HG03066 (cell line): ENCODE measurements at regions not wholly inside any gene's neighbourhood (a gene's known extent, or its start where the extent isn't known, plus 50 kb on each side); places are given as distances from the start of the nearest gene placed in this dataset.

Experiments used
- ATAC-seq: cut with Tn5 transposase; IDR thresholded peaks from one replicate; pipeline ENCODE4 v1.9.1; 2021; ENCODE audit warnings: low read depth; ENCODE audit not compliant: unreplicated experiment

DNA sequence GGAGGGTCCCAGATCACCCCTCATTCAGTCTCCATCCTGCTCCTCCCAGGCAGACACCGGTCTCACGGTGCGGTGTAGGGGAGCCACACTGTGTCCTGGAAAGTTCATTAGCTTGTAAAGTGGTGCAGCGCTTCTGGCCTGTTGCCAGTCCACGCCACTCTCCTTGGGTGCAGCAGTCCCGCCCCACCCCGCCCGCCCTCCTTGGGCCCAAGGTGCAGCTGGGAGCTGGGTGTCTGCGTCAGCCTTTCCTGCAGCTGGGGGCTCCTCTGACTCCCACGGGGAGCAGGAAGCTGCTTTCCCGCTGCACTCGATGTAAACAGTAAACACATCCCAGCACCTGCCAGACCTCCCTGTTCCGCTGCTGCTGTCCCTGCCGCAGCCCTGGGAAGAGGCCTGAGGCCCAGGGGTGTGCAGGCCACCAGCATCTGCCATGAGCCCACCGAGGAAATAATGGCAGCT is 53.8 kb upstream of the ASB18 start:
- no peak for ATAC-seq

DNA sequence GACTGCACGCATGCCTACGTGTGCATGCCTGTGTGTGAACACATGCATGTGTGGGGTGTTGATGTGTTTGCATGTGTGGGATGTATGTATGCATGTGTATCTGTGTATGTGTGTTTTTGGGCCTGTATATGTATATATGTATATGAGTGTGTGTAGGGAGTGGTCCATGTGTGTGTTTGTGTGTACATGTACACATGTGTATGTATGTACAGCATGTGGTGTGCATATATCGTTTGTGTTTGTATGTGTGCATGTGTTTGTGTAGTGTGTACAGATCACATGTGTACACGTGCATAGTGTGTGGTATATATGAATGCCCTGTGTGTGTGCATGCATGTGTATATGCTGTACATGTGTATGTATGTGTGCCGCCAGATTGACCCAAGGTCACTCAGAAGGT is 54.2 kb upstream of the ASB18 start:
- no peak for ATAC-seq

DNA sequence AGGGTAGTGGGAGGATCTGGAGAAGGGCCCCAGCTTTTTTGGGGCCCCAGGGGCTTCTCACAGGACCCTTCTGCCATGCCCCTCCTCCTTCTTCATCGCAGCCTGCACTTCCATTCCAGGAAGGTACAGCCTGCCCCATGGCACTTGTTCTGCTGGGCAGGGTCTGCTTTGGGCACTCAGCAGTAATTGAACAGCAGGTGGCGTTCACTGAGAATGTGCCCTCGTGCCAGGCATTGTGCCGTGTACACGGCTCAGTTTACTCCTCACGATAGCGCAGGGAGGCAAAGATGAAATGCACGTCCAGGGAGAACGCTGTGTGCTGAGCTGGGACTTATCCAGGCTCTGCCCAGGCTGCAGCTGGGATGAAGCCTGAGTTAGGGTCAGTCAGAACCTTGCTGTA is 54.8 kb upstream of the ASB18 start:
- no peak for ATAC-seq

DNA sequence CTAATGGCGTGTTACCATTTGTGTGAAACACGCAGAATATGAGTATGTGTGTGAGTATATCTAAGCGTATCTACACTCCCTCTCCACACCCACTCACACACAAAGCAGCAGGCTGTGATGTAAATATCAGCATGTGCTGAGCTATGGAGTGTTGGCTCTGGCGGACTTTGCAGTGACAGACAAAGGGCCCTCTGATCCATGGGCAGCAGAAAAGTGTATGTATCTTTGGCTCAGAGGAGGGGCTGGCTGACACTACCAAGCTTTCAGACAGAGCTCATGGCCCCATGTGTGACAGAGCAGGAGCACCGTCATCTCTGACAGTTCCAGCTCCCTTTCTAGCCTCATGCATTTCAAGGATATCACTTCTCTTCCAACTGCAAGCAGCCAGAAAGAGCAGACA is 57.2 kb upstream of the ASB18 start:
- ATAC-seq = no peak

DNA sequence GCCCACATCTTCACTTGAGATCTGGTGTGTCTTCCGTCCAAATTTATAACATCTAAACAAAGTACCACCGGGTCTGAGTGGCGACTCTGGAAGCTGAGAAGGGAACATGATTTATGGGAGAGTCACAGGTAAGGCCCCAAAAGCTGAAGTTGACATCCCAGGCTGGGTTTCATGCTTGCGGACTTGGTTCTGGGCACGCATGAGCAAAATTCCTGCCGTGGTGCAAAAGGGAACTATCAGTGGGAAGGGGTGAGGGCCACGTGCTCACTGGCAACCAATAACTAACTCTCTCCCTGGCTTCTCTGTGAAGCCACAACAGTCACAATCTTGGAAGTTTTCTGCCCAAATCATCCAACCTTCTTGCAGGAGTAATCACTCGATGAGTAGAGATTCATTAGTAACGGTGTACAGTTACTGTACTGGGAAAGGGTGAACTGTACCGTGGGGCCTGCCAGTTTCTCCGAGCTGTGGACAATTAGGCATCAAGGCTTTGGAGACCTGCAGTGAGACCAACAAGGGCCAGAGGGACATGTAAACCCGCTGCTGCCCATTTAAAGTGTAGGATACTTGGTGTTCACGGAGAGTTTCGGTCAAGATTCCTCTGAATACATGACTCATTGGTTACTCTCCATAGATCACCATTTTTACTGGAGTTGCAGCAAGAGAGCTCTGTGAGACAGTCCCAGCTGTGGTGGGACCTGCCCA is 69.4 kb upstream of the ASB18 start:
- no peak for ATAC-seq

DNA sequence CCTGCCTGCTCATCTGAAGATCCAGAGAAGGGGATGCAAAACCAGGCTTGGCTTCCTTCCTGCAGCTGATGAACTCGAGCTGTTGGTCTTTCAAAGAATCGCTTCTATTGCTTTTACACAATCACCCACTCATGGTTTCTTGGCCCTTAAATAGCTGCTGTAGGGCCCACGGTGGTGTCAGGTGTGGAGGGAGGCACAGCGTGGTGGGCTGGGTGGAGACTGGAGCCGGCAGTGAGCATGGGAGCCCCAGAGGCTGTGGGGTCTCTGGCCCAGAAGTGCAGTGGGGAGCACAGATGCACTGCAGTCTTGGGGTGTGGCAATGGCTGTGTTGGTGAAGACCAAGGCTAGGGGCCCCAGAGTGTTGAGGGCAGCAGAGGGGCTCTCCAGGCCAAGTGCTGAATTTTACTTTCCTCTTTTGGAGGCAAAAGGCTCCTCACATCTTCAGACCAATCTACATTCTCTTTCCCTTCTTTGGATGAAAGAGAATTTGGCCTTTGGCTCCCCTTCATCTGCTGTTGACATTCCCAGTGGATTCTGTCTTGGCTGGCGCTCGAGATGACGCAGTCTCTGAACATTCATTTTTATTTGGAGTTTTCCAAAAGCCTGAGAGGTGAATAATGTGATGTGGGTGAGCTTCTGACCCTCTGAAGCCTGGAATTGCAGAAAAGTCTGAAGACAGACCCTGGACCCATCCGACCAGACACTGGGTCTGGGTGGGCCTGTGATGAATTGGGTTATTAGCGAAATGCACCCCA is 70.1 kb upstream of the ASB18 start:
- no peak for ATAC-seq

DNA sequence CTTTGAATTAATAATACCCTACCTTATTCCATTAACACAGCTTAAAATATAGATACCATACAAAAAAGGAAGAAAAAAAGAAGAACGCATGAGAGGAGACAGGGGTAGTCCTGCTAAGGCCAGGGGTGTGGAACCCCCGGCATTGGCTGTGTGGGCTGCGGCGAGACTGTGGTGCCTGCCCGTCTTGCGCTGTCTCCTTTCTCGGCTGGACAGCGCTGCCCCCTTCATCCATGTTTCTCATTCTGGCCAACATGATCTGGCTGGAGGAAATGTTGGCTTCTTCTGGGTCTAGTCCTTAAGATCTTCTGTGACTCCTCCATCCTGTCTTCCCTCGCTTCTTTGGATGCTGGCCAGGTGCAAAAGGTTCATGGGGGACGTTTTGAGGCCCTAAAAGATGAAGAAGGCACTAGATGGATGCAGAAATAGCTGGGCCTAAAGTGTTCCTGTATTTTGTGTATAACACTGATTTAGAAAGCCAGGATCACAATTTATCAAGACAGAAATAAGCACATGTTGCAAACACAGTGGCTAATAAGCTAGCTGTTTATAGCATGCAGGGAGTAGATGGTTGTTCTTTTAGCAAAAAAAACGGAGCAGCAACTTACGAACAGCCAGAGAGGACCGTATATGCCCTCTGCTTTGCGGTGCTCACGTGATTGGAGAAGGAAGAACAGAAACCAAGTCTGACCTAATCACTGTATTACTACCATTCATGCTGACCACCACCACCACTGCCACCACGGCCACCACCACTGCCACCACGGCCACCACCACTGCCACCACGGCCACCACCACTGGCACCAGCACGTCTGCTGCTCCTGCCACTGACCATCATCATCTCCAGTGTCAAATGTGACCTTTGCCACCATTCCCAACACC is 71.7 kb upstream of the ASB18 start:
- no peak for ATAC-seq

DNA sequence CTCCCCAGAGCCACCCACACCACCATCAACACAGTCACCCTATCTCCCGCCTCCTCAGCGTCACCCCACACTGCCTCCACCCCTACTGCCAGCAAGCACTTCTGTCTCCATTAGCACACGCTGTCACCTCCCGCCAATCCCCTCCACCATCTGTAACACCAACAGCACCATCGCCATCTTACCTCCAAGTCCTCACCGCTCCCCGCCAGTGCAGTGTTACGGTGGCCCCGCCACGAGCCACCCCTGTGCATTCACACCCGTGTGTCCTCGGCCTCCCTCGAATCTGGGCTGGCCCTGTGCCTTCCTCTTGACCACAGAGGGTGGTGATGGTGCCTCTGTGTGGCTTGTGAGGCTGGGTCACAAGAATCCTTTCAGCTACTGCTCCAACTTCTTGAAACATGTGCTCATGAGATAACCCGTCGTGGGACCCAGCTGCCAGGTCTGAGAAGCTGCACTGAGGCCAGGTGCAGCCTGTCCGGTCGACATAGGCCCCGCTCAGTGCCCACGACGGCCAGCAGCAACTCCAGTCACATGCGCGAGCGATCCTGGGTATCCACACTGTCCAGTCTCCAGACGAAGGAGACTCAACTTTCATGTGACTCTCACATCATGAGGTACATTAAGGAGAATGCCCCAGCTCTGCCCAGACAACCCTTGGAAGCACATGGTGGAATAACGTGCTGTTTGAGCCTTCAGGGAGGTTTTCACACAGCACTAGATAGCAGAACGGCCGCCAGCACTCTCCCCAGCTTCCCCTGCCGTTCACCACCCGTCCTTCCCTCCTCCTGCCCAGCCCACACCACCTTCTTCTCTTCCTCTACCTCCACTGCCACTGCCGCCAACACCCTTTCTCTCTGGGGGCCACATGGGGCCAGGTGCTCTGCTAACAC is 72.6 kb upstream of the ASB18 start:
- ATAC-seq = no peak

DNA sequence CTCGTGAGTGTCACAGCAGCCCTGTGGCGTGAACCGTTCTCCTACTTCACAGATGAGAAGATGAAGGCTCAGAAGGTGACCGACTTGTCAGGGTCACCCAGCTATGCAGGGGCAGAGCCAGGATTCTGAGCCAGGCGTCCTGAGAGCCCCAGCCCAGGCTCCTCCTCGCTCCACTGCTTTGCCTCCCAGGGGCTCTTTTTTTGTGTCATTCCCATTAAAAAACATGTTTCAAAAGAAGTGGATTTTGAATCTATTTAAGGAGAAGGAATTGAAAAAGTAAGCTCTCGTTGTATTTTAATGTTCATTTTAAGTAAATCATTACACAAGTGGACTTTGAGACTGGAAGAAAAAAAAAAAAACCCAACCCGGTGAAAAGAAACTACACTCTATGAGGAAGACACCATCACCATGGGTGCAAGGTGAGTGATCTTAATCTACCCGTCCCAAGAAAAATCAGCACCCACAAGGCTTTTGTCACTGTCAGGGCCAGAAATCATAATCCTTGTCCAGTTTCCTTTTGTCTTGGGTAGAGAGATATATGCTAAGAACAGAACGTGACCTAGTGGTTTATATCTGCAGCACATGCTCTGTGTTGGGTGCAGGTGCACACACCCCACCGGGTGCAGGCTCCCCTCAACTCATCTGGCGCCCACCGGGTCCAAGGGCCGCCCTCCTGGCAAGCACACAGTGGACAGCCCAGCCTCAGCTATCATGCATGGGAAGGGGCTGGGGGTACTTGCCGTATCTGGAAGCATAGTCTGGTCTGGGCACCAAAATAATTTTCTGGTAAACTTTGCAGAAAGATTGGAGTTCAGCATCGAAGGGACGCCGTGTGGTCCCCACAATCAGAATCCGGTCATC is 73.5 kb upstream of the ASB18 start:
- no peak for ATAC-seq

DNA sequence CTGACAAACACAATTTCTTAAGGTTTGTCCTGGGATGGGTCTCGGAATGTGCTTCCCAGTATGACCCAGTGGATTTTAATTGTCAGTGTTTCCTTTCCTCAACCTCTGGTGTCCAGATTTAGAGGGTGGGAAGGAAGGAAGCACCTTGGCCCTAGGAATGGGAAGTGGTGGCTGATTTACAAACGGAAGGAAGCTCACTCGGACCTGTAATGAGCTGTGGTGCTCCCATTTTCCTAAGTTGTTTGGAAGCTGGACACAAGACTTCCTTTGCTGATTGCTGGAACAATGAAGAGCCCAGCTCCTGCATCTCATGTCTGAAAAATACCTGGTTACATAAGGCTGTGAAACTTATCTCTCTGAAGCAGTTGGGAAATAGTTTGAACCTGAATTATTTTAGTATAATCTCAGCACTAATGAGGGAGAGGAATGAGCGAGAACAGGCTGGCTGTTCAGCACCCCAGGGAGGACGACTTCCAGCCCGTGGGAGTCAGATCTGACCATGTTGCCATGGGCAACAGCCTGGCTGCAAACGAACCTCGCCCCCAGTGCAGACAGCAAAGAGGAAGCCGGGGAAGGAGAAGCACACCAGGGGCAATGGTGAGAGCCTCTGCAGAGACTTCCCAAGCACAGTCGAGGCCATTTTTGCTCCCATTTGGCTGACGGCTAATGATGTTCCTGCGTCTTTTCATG is 74.4 kb upstream of the ASB18 start:
- ATAC-seq = no peak

DNA sequence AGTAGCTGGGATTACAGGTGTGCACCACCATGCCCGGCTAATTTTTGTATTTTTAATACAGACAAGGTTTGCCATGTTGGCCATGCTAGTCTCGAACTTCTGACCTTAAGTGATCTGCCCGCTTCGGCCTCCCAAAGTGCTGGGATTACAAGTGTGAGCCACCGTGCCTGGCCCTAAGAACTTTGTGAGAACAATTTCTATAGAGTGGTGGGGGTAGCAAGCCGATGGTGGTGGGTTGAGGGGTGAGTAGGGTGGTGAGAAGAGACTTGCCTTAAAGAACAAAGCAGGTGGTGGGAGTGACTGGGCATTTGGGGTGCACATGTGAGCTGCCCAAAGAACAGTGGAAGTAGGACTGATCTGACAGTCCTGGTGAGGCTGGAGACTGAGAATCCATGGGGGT is 76.0 kb upstream of the ASB18 start:
- no peak for ATAC-seq

DNA sequence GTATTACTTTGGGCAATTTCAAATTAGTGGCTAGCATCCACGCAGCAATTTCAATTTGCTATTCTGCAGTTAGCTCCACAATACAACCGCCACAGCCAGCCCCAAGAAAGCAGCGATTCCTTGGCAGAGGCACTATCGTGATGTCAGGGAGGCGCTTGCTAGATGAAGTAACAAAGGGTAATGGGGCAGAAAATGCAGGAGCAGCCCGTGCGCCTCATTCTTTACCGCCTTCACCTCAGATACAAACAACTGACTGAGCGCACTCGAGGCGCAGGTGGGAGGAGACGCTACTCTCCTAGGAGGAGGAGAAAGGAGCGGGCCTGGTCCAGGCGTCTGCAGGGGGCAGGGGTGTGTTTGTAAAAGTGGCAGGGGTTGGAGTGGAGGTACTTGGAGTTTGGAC is 76.9 kb upstream of the ASB18 start:
- no peak for ATAC-seq

DNA sequence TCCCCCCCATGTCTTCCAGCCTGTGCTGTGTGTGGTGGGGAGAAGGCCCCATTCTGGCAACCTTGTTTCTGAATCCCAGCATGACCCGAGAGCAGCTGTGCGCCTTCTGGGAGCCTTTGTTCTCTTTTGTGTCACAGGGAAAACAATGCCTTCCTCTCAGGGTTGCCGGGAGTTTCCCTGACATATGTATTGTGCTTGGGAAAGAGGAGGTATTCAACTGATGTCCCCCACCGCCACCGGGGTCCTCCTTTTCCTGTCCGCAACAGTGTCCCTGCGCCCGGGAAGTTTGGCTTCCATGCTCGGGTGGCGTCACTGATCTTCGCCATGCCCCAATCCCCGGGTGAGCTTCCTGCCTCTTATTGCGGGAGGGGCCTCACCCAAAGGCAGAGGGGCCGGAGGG is 77.5 kb upstream of the ASB18 start:
- no peak for ATAC-seq

DNA sequence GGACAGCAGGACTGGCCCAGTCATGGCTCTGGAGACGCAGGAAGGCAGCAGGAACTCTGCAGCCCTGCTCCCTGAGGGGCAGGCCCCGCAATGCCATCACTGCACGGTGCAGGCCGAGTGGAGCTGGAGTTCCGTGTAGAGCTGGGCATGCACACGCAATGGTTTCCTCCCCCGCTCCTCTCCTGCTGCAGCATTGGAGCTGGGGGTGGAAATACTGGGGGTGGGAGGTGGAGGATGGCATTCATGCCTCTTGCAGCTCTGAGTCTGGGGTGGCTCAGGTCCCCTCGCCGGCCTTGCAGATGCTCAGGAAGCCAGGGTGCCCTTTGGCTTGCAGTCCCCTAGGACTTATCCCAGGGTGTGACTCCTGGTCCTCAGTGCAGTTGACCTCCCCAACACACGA is 78.3 kb upstream of the ASB18 start:
- no peak for ATAC-seq

DNA sequence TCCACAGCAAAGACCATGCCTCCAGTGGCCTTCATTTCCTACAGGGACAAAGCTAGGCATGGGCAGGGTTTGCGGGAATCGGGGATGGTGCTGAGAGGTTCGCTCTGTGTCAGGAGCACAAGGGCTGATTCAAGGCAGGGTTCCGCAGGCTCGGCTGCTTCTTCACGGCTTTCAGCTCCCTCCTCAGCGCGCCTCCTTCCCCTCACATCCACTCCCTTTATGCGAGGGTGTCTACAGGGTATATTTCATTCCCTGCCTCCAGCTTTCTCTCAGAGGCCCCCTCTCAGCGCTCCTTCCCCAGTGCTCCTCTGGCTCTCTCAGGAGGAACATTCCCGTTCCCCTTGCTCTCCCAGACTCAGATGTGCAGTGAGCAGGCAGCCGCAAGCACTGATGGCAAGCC is 78.7 kb upstream of the ASB18 start:
- no peak for ATAC-seq

DNA sequence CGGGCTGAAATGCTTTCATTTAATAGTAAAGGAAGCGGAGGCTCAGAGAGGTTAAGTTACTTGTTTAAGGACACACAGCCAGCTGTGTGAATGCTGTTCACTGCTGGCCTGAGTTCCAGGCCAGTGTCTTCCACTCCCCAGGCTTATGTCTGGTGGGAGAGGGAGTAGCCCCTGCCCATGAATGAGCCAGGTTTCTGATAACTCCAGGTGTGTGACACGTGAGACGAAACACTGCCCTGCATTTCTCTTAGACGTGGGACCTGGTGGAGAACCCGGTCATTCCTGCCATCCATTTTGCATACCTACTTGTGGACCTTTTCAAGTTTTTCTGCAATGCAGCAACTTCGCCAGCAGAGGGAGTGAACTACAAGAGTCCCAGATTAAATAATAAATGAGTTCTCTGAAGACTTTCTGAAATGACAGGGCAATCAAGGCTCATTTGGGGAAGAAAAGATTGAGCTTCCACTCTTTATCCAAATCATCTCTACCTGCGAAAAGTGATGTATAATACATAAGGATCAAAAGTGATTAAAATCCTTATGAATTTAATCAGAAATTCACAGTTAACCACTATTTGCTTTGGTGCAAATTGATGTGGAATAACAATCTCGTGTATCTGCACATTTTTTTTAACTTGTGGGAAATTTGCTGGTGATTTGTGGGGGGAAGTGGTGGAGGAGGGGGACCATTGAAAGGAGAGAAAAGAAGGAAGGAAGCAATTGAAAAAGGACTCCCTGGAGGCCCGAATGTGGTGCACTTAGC is 79.4 kb upstream of the ASB18 start:
- ATAC-seq = no peak

DNA sequence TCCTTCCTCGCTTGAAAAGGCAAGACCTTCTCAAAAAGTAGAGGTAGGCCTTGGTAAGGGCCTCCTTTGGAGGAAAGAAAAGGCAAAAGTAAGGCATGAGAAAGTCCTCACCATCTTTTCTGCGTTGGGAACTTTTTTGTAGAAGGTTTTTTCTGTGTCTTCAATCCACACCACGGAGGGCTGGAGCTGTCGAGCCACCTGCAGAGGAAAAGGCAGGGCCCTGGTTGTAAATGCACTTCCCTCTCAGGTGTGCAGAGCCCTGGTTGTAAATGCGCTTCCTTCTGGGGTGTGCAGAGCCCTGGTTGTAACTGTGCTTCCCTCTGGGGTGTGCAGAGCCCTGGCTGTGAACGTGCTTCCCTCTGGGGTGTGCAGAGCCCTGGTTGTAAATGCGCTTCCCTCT is 80.2 kb upstream of the ASB18 start:
- no peak for ATAC-seq

DNA sequence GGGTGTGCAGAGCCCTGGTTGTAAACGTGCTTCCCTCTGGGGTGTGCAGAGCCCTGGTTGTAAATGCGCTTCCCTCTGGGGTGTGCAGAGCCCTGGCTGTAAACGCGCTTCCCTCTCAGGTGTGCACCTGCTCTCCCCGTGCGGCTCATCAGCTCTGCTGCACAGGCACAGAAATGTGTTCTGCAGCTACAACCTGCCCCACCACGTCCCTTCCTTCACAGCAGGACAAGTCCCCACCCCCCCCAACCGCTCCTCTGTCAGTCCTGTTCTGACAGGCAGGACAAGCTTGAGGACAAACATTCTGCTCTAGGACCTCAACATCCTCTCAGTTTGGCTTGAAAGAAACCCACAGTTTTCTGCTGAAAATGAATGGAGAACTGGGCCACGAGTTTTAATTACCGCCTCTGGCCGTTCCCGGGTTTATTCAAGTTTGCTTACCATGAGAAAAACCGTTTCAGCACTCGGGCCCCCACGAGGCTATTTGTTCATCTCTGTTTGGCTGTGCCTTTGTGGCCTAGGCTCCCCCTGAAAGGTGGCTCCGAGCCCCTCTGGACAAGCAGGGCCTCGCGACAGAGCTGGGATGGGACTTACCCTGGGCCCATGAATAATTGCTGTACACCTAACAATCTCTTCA is 81.0 kb upstream of the ASB18 start:
- no peak for ATAC-seq
